GM23338 (cell line): ENCODE measurements at regions not wholly inside any gene's neighbourhood (a gene's known extent, or its start where the extent isn't known, plus 50 kb on each side); places are given as distances from the start of the nearest gene placed in this dataset.

Source experiments
- CREB1 ChIP-seq: fragments of 250-450 bp; sonication (Bioruptor Pico); IDR thresholded peaks from 2 replicates; pipeline ENCODE4 v1.5.0; 2020; ENCODE audit warnings: low read depth, mild to moderate bottlenecking, moderate library complexity
- EZH2 ChIP-seq: fragments of 200-600 bp; sonication (generic); IDR thresholded peaks from one replicate; pipeline ENCODE4 v1.8.0; 2017; ENCODE audit warnings: antibody characterized with exemption, mild to moderate bottlenecking, low read depth; ENCODE audit not compliant: unreplicated experiment
- EZH2phosphoT487 ChIP-seq: fragments of 200-600 bp; sonication (generic); IDR thresholded peaks from one replicate; pipeline ENCODE4 v1.8.1; 2018; ENCODE audit warnings: antibody characterized with exemption; ENCODE audit not compliant: unreplicated experiment
- JUNB ChIP-seq: IDR thresholded peaks from one replicate; pipeline ENCODE4 v1.6.1; 2016; ENCODE audit warnings: antibody characterized with exemption; ENCODE audit not compliant: unreplicated experiment
- NANOG ChIP-seq: IDR thresholded peaks from 2 replicates; pipeline ENCODE4 v1.6.1; 2016; ENCODE audit warnings: antibody characterized with exemption, borderline replicate concordance
- POLR2AphosphoS5 ChIP-seq: IDR thresholded peaks from 2 replicates; pipeline ENCODE4 v1.6.1; 2016; ENCODE audit warnings: antibody characterized with exemption, low read depth
- REST ChIP-seq: IDR thresholded peaks from one replicate; pipeline ENCODE4 v1.6.1; 2018; ENCODE audit warnings: antibody characterized with exemption; ENCODE audit not compliant: unreplicated experiment
- STAT1 ChIP-seq: IDR thresholded peaks from one replicate; pipeline ENCODE4 v1.6.1; 2016; ENCODE audit warnings: antibody characterized with exemption; ENCODE audit not compliant: unreplicated experiment
- ZNF114 ChIP-seq: fragments of 250-450 bp; sonication (Bioruptor Pico); IDR thresholded peaks from 2 replicates; pipeline ENCODE4 v1.5.0; 2020; ENCODE audit warnings: mild to moderate bottlenecking, moderate library complexity
- ZNF331 ChIP-seq: fragments of 250-450 bp; sonication (Bioruptor Pico); IDR thresholded peaks from 2 replicates; pipeline ENCODE4 v1.5.0; 2020; ENCODE audit warnings: low read depth, mild to moderate bottlenecking, moderate library complexity
- TF ChIP-seq, protein P1 (sequence below), 2 experiments: fragments of 200-600 bp in 1 of 2; sonication (generic) in 1 of 2; conservative IDR thresholded peaks; 2 replicates each; pipeline versions ENCODE4 v1.5.1 to v1.6.1; 2016 to 2017; ENCODE audit warnings: antibody characterized with exemption in 2 of 2, low read depth in 2 of 2, mild to moderate bottlenecking in 2 of 2, moderate library complexity in 1 of 2

- TF ChIP-seq, protein P1, sequence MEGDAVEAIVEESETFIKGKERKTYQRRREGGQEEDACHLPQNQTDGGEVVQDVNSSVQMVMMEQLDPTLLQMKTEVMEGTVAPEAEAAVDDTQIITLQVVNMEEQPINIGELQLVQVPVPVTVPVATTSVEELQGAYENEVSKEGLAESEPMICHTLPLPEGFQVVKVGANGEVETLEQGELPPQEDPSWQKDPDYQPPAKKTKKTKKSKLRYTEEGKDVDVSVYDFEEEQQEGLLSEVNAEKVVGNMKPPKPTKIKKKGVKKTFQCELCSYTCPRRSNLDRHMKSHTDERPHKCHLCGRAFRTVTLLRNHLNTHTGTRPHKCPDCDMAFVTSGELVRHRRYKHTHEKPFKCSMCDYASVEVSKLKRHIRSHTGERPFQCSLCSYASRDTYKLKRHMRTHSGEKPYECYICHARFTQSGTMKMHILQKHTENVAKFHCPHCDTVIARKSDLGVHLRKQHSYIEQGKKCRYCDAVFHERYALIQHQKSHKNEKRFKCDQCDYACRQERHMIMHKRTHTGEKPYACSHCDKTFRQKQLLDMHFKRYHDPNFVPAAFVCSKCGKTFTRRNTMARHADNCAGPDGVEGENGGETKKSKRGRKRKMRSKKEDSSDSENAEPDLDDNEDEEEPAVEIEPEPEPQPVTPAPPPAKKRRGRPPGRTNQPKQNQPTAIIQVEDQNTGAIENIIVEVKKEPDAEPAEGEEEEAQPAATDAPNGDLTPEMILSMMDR (conservative IDR thresholded peaks at IDR 0.05; ENCODE audit: low read depth in 2 of 2), result no peak
- TF ChIP-seq POLR2AphosphoS5 (no peak), EZH2 (no peak), EZH2phosphoT487 (no peak), STAT1 (no peak), REST (no peak), NANOG (no peak), CREB1 (CRISPR knock-in tag) (no peak), JUNB (no peak), ZNF114 (CRISPR knock-in tag) (no peak), ZNF331 (CRISPR knock-in tag) (no peak)
Measured at GRCh38 chr19:28578208-28578607, 634.7 kb downstream of the UQCRFS1 start.
